ENCODE measurements at regions not wholly inside any gene's neighbourhood (a gene's known extent, or its start where the extent isn't known, plus 50 kb on each side); places are given as distances from the start of the nearest gene placed in this dataset.

DNA sequence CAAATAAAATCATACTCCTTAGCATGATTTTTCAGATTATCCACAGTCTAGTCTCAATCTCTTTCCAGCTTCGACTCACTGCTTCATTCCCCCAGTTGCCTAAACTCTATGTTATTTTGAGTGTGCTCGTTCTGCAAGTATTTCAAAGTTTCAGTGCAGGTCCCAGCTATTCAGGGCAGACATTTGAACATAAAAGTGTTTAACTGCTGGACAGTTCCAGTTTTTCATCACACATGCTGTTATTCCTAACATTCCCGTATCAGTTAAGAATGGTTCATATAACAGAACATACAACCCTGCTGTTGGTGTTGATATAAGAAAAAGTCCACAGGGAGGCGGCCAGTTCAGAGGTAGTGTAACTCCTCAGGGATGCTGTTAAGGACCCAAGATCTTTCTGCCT lies 113.3 kb downstream of the SLIT2 start:
- TF ChIP-seq POLR2AphosphoS5 (IDR thresholded peaks at IDR 0.05; ENCODE audit: borderline replicate concordance, low read depth, low read length) (no peak), EZH2 (IDR thresholded peaks at IDR 0.05) (no peak), FOXP2 (optimal IDR thresholded peaks at IDR 0.05; ENCODE audit: control extremely low read depth, extremely low read length, insufficient read depth) (no peak)

All from SK-N-MC (cell line).